Astrocyte (in vitro differentiated cells and primary cell): ENCODE measurements at regions not wholly inside any gene's neighbourhood (a gene's known extent, or its start where the extent isn't known, plus 50 kb on each side); places are given as distances from the start of the nearest gene placed in this dataset.

Source experiments
- CTCF ChIP-seq: IDR thresholded peaks from 2 replicates; pipeline ENCODE4 v1.5.1; 2011; ENCODE audit warnings: low read depth, mild to moderate bottlenecking, inconsistent platforms, low read length, moderate library complexity; ENCODE audit not compliant: insufficient read depth
- EZH2 ChIP-seq: IDR thresholded peaks from 2 replicates; pipeline ENCODE4 v1.6.1; 2012; ENCODE audit warnings: mild to moderate bottlenecking, low read length, inconsistent platforms; ENCODE audit not compliant: insufficient read depth

DNA sequence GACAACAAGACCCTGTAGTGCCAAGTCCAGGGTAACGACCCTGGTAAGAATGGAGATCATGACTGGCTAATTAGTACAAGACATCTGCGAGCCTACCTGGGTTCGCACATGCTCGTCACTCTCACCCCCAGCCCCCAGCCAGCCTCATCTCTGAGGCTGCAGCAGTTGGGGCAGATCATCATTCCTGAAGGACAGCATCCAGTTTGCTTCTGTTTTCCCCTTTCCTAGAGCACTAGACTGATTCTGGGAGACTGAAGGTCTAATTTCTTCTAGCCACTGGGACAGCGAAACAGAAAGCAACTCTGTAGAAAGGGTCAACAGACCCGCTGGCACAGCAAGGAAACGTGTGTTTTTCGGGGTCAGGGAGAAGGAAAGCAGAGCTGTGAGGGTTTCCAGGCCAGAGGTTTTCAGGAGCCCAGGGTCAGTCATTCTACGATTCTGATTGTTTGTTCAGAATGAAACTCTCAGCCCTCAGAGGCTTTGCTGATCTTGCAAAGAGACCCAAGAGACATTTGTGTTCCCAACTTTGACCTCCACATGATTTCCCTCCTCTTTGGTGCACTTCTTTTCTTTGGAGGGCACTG, 343.1 kb upstream of the NOCT start:
- TF ChIP-seq CTCF (no peak), EZH2 (no peak)
